HepG2 (cell line): ENCODE measurements at regions not wholly inside any gene's neighbourhood (a gene's known extent, or its start where the extent isn't known, plus 50 kb on each side); places are given as distances from the start of the nearest gene placed in this dataset.

Source experiments
- ATAC-seq: fragments of 200-7000 bp; cut with Tn5 transposase; 3 replicates; pipeline ENCODE4 v1.9.1; 2020; ENCODE audit warnings: mild to moderate bottlenecking, moderate library complexity
- BruUV-seq: library from RNA; stranded (reverse); fragments of 400-500 nt; replicated peaks from 2 replicates; lab custom pipeline; 2021; lab: Mats Ljungman, UMichigan
- CTCF ChIA-PET: fragments of 300-600 bp; formaldehyde crosslinking; extraction: SDS; loops from one replicate; lab custom pipeline; 2021; ENCODE audit warnings: low total read pairs, inconsistent platforms, low intra/inter-chr PET ratio; lab: Yijun Ruan, JAX
- POLR2A ChIA-PET: fragments of 350-600 bp; sonication (Branson Sonifier 250); formaldehyde crosslinking; loops from one replicate; lab custom pipeline; 2020; ENCODE audit warnings: antibody characterized with exemption, inconsistent platforms; lab: Yijun Ruan, JAX
- DNase-seq: peaks from one replicate; pipeline ENCODE4 v3.0.0-alpha.2; 2015; ENCODE audit warnings: low spot score
- FAIRE-seq: peaks from 3 replicates; lab custom pipeline; 2011; peaks lifted over from hg19 to GRCh38; lab: Jason Lieb, UNC
- H2AFZ ChIP-seq: one replicate; pipeline ENCODE4 v1.6.1; 2011; ENCODE audit warnings: low read length, inconsistent platforms
- H3K27ac ChIP-seq: fragments of 300-600 bp; 3 replicates; pipeline ENCODE4 v1.8.0; 2011; ENCODE audit warnings: mixed run types, mild to moderate bottlenecking, mixed read lengths, low read length, inconsistent platforms; ENCODE audit not compliant: insufficient read depth; ENCODE audit errors: extremely low read length
- H3K27me3 ChIP-seq, 2 experiments: fragments of 200-600 bp in 1 of 2; 2 replicates in 1 of 2; 3 replicates in 1 of 2; pipeline versions ENCODE4 v1.6.0 to v1.8.0; 2011; ENCODE audit warnings: low read length in 2 of 2, mild to moderate bottlenecking in 2 of 2, moderate library complexity in 2 of 2, inconsistent platforms in 1 of 2; ENCODE audit not compliant: insufficient read depth in 2 of 2, control insufficient read depth in 1 of 2
- H3K36me3 ChIP-seq, 2 experiments: fragments of 200-600 bp in 1 of 2; replicated peaks in 1 of 2; 2 replicates in 1 of 2; 3 replicates in 1 of 2; pipeline versions ENCODE4 v1.5.1 to v1.8.0; 2011; ENCODE audit warnings: low read length in 2 of 2, inconsistent platforms in 1 of 2; ENCODE audit not compliant: insufficient read depth in 2 of 2, control insufficient read depth in 1 of 2
- H3K4me1 ChIP-seq: 2 replicates; pipeline ENCODE4 v1.5.1; 2012; ENCODE audit warnings: low read length, inconsistent platforms; ENCODE audit not compliant: insufficient read depth
- H3K4me2 ChIP-seq: 2 replicates; pipeline ENCODE4 v1.6.0; 2011; ENCODE audit warnings: low read depth, low read length, inconsistent platforms
- H3K4me3 ChIP-seq, 3 experiments: fragments of 200-600 bp in 1 of 3; sonication (generic), shearing (Covaris generic) in 1 of 3; replicated peaks in 1 of 3; 2 replicates each; pipeline ENCODE4 v1.5.1; 2011 to 2016; ENCODE audit warnings: low read length in 3 of 3, inconsistent platforms in 2 of 3, low read depth in 2 of 3, mild to moderate bottlenecking in 2 of 3, control low read depth in 1 of 3, mixed read lengths in 1 of 3; ENCODE audit not compliant: insufficient read depth in 1 of 3
- H3K79me2 ChIP-seq: one replicate; pipeline ENCODE4 v1.6.1; 2011; ENCODE audit warnings: low read length, inconsistent platforms; ENCODE audit not compliant: insufficient read depth
- H3K9ac ChIP-seq: 2 replicates; pipeline ENCODE4 v1.6.0; 2011; ENCODE audit warnings: mild to moderate bottlenecking, low read depth, low read length, inconsistent platforms; ENCODE audit not compliant: insufficient read depth
- H3K9me3 ChIP-seq: 2 replicates; pipeline ENCODE4 v1.5.1; 2012; ENCODE audit warnings: mild to moderate bottlenecking, low read length
- H4K20me1 ChIP-seq: 2 replicates; pipeline ENCODE4 v1.6.0; 2011; ENCODE audit warnings: inconsistent platforms, mild to moderate bottlenecking, low read length, moderate library complexity; ENCODE audit not compliant: insufficient read depth
- ATF7 ChIP-seq, 2 experiments: fragments of 450-650 bp in 1 of 2; sonication (generic) in 1 of 2; formaldehyde crosslinking in 1 of 2; IDR thresholded peaks; 2 replicates each; pipeline versions ENCODE4 v1.4.0 to v1.6.1; 2016 to 2020; ENCODE audit warnings: antibody characterized with exemption in 1 of 2, mild to moderate bottlenecking in 1 of 2, missing genetic modification reagents in 1 of 2
- CREB1 ChIP-seq, 2 experiments: fragments of 450-650 bp in 1 of 2; IDR thresholded peaks; 2 replicates each; pipeline ENCODE4 v1.6.1; 2016 to 2017; ENCODE audit warnings: control low read depth in 1 of 2, mild to moderate bottlenecking in 1 of 2, missing compliant biosample characterization in 1 of 2, missing genetic modification characterization in 1 of 2
- DRAP1 ChIP-seq: IDR thresholded peaks from 2 replicates; pipeline ENCODE4 v1.6.1; 2016; ENCODE audit warnings: missing genetic modification reagents, missing compliant biosample characterization
- GABPA ChIP-seq, 2 experiments: IDR thresholded peaks; 2 replicates each; pipeline ENCODE4 v1.6.1; 2011 to 2016; ENCODE audit warnings: low read depth in 2 of 2, low read length in 1 of 2, missing biosample characterization in 1 of 2, missing genetic modification characterization in 1 of 2
- MEIS2 ChIP-seq: sonication (generic); formaldehyde crosslinking; IDR thresholded peaks from 2 replicates; pipeline ENCODE4 v1.9.0; 2021; ENCODE audit warnings: mild to moderate bottlenecking, missing genetic modification reagents
- NBN ChIP-seq: fragments of 450-650 bp; conservative IDR thresholded peaks from 2 replicates; pipeline ENCODE4 v1.6.1; 2017
- PAX8 ChIP-seq: sonication (generic); formaldehyde crosslinking; IDR thresholded peaks from 2 replicates; pipeline ENCODE4 v1.8.0; 2022; ENCODE audit warnings: mild to moderate bottlenecking, missing genetic modification reagents, borderline replicate concordance
- RNF2 ChIP-seq: fragments of 450-650 bp; conservative IDR thresholded peaks from 2 replicates; pipeline ENCODE4 v1.6.1; 2016; ENCODE audit warnings: low read depth
- SYNCRIP ChIP-seq: fragments of 200-400 bp; formaldehyde crosslinking; IDR thresholded peaks from 2 replicates; pipeline ENCODE4 v1.6.1; 2018; ENCODE audit warnings: mild to moderate bottlenecking, low read depth, low read length; ENCODE audit not compliant: insufficient read depth
- TAF15 ChIP-seq: fragments of 200-400 bp; formaldehyde crosslinking; IDR thresholded peaks from one replicate; pipeline ENCODE4 v1.6.1; 2018; ENCODE audit warnings: mild to moderate bottlenecking, low read depth, low read length; ENCODE audit not compliant: poor library complexity, severe bottlenecking
- ZNF737 ChIP-seq: sonication (generic); formaldehyde crosslinking; IDR thresholded peaks from 2 replicates; pipeline ENCODE4 v1.5.0; 2020; ENCODE audit warnings: missing genetic modification reagents, mild to moderate bottlenecking, borderline replicate concordance
- ZUFSP ChIP-seq: sonication (generic); formaldehyde crosslinking; IDR thresholded peaks from 2 replicates; pipeline ENCODE4 v1.9.0; 2021; ENCODE audit warnings: missing genetic modification reagents, mild to moderate bottlenecking, borderline replicate concordance
- WGBS: methylation state at CpG from one replicate; pipeline ENCODE4 v1.1.6; 2017; ENCODE audit warnings: low lambda C conversion rate; 5-methylcytosine and 5-hydroxymethylcytosine counted together
- in situ Hi-C: cut with HindIII; loops from 2 replicates; pipeline ENCODE4 v1.10.0; 2017; ENCODE audit warnings: low pct_unique_long_range_greater_than_20kb; ENCODE audit not compliant: extremely low pct_ligation_motif_present
- intact Hi-C: fragments of 100-400 bp; cut with micrococcal nuclease; formaldehyde crosslinking; loops from one replicate; pipeline ENCODE4 v1.10.0; 2022; ENCODE audit not compliant: unreplicated experiment
- TF ChIP-seq, protein P1 (sequence below): sonication (generic); formaldehyde crosslinking; IDR thresholded peaks from 2 replicates; pipeline ENCODE4 v1.5.1; 2020; ENCODE audit warnings: missing genetic modification reagents, mild to moderate bottlenecking, borderline replicate concordance

DNA sequence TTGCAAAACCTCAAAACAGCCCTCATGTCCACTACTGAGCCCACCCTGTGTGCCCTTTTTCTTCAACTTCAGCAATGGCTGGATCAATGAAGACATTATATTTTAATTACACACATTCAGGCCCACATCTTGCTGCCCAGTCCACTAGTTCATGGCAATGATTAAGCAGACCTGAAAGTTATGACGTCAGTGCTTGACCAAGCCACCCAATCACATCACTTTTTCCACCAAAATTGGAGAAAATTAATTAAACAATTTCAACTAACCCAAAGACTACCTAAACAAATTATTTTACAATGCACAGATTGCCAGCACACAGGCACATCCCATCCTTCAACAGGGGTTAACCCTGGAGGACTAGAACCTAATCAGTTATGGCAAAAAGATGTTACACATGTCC is 86.6 kb downstream of the EIF1AY start:
- Histone ChIP-seq H3K9me3 (no peaks in the 10 kb centered on the region), H4K20me1 (no peaks in the 10 kb centered on the region), H3K79me2 (no peaks in the 10 kb centered on the region), H3K27me3 (no peaks in the 10 kb centered on the region), H3K4me2 (no peak overlapping the region), H3K9ac (no peak overlapping the region), H3K4me1 (no peaks in the 10 kb centered on the region), H3K36me3 (no peaks in the 10 kb centered on the region), H3K27ac (no peak overlapping the region), H3K4me3 (no peak overlapping the region), H2AFZ (no peak overlapping the region)
- 0% methylated on average over 1 of the region's 1 CpG for WGBS
- ChIA-PET CTCF (no interaction called here), POLR2A (no interaction called here)
- TF ChIP-seq, protein P1, sequence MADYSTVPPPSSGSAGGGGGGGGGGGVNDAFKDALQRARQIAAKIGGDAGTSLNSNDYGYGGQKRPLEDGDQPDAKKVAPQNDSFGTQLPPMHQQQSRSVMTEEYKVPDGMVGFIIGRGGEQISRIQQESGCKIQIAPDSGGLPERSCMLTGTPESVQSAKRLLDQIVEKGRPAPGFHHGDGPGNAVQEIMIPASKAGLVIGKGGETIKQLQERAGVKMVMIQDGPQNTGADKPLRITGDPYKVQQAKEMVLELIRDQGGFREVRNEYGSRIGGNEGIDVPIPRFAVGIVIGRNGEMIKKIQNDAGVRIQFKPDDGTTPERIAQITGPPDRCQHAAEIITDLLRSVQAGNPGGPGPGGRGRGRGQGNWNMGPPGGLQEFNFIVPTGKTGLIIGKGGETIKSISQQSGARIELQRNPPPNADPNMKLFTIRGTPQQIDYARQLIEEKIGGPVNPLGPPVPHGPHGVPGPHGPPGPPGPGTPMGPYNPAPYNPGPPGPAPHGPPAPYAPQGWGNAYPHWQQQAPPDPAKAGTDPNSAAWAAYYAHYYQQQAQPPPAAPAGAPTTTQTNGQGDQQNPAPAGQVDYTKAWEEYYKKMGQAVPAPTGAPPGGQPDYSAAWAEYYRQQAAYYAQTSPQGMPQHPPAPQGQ: no peak
- TF ChIP-seq DRAP1 (CRISPR knock-in tag) (no peak), CREB1 (IDR thresholded peaks at IDR 0.05) (peak; percentile 80), CREB1 (CRISPR knock-in tag; IDR thresholded peaks at IDR 0.05) (no peak), ATF7 (IDR thresholded peaks at IDR 0.05) (peak; percentile 79), ATF7 (CRISPR knock-in tag; IDR thresholded peaks at IDR 0.05) (no peak)
- no peak for ATAC-seq
- in situ Hi-C loops (no loop called here), intact Hi-C loops (no loop called here)
- no peak for DNase-seq
- no TSS peak for BruUV-seq
- no peak for FAIRE-seq

DNA sequence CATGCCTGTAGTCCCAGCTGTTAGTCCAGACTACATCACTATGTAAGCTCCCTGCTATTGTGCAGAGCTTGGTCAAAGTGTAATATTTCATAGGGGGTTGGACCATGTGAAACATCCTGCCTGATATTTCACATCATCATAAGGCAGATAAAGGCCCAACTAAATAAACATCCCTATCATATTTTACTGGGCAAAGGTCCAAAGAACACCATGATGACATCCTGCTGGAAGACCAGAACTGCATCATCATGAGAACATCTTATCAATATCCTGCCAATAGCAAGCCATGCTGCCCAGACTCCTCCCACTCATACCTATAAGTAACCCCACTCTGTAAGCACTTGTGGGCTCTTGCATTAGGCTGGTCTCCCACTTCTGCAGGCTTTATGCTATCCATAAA is 88.6 kb downstream of the EIF1AY start:
- no peak overlapping the region for H2AFZ ChIP-seq
- TF ChIP-seq PAX8 (no peak), NBN (no peak), TAF15 (no peak), SYNCRIP (no peak), MEIS2 (CRISPR knock-in tag) (no peak), GABPA (IDR thresholded peaks at IDR 0.05; ENCODE audit: low read depth, low read length) (no peak), GABPA (CRISPR knock-in tag; IDR thresholded peaks at IDR 0.05; ENCODE audit: low read depth) (no peak), RNF2 (no peak), ZNF737 (CRISPR knock-in tag) (no peak), ZUFSP (CRISPR knock-in tag) (no peak)

More for the DNA sequence above, 88.6 kb downstream of the EIF1AY start:
- H4K20me1 ChIP-seq: no peaks in the 10 kb centered on the region
- no peak for DNase-seq
- no peak overlapping the region for H3K27ac ChIP-seq
- H3K79me2 ChIP-seq: no peaks in the 10 kb centered on the region
- H3K9ac ChIP-seq: no peak overlapping the region
- intact Hi-C loops: no loop called here
- no peaks in the 10 kb centered on the region for H3K27me3 ChIP-seq
- in situ Hi-C loops: no loop called here
- ATAC-seq: no peak
- POLR2A ChIA-PET: no interaction called here
- BruUV-seq: no TSS peak
- no peak for FAIRE-seq
- H3K4me1 ChIP-seq: no peaks in the 10 kb centered on the region
- CTCF ChIA-PET: no interaction called here
- no peak overlapping the region for H3K4me2 ChIP-seq
- no peak overlapping the region for H3K4me3 ChIP-seq
- no peaks in the 10 kb centered on the region for H3K9me3 ChIP-seq
- no peaks in the 10 kb centered on the region for H3K36me3 ChIP-seq
